ENCODE measurements at regions not wholly inside any gene's neighbourhood (a gene's known extent, or its start where the extent isn't known, plus 50 kb on each side); places are given as distances from the start of the nearest gene placed in this dataset.

DNA sequence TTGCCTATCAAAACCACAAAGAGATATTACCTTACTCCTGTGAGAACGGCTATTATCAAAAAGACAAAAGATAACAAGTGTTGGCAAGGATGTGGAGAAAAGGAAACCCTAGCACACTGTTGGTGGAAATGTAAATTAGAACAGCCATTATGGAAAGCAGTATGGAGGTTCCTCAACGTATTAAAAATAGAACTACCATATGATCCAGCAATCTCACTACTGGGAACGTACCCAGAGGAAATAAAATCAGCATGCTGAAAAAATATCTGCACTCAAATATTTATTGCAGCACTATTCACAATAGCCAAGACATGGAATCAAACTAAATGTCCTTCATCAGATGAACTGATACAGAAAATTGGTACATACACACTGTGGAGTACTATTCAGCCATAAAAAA, 149.4 kb upstream of the MLN start:
- no peak overlapping the region for H3K27ac ChIP-seq
- DNase-seq (ENCODE audit: low read depth, low spot score) = no peak

DNA sequence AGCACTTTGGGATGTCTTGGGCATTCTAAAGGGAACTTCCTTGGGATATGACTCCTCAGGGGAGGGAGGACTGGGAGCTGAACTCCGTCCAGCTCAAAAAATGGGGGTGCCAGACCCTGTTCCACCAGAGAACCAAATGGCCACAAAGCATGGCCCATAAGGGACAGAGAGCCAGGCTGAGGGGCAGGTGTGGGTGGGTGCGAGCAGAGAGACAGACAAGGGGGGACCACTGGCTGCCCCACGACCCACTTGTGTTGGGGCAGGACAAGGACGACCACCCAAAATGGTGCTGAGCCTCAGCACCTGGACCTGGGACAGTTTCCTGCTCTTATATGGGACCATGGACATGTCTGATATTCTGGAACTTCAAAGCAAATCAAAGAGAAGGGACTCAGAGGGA, 148.2 kb upstream of the MLN start:
- DNase-seq (ENCODE audit: low read depth, low spot score) = no peak
- no peak overlapping the region for H3K27ac ChIP-seq

DNA sequence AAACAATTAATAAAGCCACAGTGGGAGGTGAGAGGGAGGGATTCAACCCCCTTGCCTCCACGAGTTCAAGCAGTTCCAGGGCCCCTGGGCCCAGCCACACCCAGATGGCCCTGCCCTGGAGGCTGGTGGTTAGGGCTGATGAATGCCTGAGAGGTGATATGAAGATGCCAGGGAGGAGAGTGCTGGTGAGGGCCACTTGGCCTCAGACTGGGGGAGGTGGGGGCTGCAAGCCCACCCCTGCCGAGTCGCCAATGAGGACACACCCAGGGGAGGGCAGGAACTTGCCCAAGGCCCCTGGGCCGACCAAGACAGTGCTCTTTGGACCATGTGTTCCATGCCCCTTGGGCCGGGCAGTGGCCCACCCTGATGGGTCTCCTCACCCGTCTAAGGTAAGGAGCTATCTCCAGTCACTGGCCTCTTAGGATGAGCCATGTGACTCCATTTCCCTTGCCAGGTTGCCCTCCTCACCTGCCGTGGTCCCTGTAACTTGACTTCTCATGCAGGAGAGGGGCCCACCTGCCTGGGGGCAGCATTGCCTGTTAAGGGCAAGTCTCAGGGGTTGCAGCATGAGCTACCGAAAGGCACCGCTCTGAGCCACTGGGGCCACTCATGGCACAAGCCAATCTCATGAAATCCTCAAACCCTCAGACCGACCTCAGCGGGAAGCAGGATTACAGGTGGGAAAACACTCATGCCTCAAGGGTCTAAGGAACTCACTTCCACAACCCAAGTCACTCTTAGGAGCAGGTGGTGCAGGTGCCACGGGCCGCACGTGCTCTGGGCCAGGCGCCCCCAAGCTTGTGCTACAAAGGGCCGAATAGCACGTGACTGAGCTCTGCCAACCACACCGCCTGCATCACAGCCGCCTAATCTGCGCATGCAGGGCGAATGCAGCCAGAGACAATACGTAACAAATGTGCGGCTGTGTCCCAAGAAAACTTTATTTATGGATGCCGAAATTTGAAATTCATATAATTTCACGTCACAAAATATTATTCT, 147.4 kb upstream of the MLN start:
- H3K27ac ChIP-seq = no peak overlapping the region
- DNase-seq (ENCODE audit: low read depth, low spot score) = no peak

DNA sequence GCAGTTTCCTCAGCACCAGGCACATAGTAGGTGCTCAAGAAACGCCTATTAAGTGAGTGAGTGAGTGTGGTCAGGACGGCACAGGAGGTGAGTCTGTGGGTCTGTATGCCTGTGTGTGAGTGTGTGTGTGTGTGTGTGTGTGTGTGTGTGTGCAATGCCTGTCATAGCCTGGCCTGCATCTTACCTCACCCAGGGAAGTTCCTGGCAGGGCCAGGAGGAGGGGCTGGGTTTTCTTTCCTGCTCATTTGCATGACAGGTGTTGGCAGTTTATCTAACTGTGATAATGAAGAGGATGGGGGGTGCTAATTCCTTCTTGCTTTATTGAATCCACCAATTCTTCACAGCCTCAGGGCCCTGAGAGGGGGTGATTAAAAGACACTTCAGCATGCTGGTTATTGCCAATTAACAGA, 146.7 kb upstream of the MLN start:
- DNase-seq (ENCODE audit: low read depth, low spot score) = peak; percentile 36

DNA sequence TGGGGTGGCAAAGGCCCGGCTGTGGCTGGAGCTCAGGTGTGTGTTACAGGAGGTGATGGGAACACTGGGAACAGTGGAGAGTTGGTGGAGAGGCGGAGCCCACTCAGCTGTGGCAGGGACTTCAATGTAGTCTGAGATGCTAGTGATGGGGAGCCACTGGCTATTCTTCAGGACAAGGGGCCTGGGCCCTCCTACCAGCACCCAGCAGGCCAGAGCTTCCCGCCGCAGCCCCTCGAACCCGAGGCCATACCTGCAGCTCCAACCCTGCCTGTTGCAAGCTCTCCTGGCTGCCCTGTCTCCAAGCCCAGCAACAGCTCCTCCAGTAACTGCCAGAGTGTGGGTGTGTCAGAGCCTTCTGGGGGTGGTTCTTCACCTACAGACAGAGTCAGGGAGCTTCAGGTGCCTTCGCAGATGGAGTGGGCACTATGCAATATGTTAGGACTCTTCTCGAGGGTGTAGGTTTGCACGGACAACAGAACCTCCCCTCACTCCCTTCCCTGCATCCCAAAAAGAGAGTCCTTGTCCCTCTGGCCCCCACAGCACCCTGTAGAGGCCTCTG, 146.2 kb upstream of the MLN start:
- H3K27ac ChIP-seq = no peak overlapping the region
- DNase-seq (ENCODE audit: low read depth, low spot score) = no peak

More for the DNA sequence above, 146.7 kb upstream of the MLN start:
- H3K27ac ChIP-seq = no peak overlapping the region

DNA sequence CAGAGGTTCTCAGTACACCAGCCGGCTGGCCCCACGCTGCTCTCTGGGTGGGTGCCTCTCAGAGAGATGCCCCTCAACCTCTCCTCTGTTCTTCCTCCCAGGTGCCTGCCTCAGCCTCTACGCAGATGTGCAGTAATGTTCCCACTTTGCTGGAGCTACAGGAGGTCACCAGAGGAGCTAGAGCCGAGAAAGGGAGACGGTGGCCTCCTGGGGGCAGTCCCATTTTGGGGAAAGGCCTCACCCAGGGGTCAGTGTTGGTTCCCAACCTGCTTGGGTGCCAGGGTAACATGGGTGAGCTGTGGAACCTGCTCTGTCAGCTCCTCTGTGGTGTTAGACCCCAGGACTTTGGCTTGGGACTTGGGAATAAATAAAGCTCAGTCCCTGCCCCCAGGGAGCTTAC, 145.3 kb upstream of the MLN start:
- H3K27ac ChIP-seq = no peak overlapping the region
- DNase-seq (ENCODE audit: low read depth, low spot score) = no peak

DNA sequence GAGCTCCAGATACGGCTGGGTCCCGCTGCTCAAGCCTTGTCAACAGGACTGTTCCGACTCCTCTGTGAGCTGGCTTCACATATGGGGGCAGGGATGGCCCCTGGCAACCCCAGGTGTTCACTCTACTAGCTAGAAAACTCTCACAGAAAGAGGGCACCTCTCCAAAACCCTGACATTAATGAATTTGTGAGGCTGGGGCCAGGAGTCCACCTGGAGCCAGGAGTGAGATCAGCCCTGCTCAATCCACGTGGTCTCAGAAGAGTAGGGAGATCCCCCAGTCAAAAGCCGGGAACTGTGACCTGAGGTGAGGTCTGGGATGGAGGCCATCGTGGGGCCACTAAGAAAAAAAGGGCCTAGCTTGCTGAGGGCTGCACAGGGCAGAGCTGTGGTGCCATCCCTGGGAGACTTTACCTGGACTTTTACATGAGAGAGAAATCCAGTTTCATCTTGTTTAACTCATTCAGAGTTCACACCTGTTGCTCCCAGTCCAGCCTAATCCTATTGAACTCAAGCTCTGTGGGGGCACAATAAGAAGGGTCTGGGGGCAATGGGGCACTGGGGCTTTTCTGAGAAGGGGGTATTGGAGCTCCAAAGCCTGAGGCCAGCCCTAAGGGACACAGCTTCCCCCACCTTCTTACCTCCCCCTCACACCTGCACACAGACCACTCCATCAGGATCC, 144.3 kb upstream of the MLN start:
- no peak overlapping the region for H3K27ac ChIP-seq
- DNase-seq (ENCODE audit: low read depth, low spot score) = no peak

DNA sequence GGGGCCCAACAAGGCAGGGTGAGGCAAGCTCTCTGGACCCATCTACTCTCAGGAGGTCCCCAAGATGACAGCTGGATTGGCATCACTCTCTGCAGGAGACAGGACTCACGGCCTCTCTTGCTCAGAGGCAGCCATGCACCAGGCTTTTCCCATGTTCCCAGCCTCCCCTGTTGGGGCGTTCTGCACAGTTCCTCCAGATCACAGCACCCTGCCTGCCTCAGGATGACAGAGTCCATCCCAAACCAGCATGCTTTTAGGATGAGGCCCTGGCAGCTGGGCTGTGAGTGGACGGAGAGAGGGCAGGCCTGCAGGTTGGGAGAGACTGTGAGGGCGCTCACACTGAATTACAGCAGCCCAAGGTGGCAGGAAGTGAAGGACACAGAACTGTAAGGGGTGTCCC, 143.2 kb upstream of the MLN start:
- H3K27ac ChIP-seq = no peak overlapping the region
- no peak for DNase-seq (ENCODE audit: low read depth, low spot score)

DNA sequence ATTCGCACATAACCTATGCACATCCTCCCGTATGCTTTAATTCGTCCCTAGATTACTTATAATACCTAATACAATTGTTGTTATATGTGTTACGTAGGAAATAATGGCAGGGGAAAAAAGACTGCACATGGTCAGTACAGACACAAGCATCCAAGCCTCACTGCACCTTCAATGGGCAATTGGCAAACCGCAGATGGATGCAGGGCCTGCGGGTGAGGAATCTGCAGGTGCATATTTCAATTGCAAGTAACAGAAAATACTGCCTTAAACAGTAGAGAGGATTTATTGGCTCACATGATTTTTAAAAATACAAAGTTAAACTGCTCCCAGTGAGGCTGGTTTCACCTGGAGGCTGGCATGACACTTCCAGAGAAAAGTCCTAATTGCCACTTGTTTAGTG, 142.1 kb upstream of the MLN start:
- no peak overlapping the region for H3K27ac ChIP-seq
- DNase-seq (ENCODE audit: low read depth, low spot score) = no peak

DNA sequence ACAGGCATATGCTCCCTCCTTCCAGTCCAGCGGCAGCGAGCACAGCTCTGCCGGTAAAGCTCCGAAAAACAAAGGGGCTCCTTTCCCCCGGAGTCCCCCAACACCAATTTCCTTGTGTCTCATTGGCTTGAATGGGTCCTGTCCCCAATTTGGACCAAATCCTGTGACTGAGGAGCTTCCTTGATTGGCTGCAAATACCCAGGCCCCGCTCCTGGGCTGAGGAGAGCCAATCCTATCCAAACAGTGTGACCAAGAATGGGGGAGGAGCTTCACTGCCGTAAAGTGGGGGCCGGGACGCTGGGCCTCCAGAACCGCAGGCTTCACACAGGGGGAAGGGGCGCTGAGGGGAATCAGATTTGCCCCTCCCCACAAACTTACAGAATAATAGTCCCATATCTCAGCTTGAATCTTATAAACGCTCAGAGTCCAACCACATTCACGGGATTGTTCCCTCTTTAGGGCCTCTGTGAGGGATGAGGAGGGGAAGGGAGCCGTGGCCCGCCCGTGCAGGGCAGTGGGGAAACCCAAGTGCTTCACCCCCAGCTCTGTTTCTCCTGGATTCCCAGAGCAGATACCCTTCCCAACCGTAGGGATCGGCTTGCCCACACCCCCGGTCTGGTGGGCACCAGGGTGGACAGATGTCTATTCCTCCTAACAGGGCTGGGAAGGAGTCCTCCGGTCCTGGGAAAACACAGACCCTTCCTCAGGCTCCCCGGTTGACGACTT, 141.0 kb upstream of the MLN start:
- DNase-seq (ENCODE audit: low read depth, low spot score) = no peak

DNA sequence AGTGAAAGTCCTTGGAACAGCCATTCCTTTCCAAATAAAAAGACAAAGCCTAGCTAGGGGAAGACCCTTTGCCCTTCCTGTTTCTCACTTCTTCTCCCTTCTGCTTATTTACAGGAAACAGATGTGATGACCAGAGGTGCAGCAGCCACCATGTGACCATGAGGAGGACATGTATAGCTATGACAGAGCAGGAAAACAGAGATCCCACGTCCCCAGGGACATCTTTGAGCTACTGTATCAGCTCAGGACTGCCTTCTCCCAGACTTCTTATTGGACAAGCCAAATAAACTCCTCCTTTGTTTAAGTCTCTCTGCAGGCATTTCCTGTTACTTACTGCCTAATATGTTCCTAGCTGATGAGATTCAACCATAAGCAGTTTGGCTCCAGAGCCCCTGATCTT, 133.1 kb upstream of the MLN start:
- H3K27ac ChIP-seq = no peak overlapping the region
- no peak for DNase-seq (ENCODE audit: low read depth, low spot score)

More for the DNA sequence above, 141.0 kb upstream of the MLN start:
- H3K27ac ChIP-seq = no peak overlapping the region

DNA sequence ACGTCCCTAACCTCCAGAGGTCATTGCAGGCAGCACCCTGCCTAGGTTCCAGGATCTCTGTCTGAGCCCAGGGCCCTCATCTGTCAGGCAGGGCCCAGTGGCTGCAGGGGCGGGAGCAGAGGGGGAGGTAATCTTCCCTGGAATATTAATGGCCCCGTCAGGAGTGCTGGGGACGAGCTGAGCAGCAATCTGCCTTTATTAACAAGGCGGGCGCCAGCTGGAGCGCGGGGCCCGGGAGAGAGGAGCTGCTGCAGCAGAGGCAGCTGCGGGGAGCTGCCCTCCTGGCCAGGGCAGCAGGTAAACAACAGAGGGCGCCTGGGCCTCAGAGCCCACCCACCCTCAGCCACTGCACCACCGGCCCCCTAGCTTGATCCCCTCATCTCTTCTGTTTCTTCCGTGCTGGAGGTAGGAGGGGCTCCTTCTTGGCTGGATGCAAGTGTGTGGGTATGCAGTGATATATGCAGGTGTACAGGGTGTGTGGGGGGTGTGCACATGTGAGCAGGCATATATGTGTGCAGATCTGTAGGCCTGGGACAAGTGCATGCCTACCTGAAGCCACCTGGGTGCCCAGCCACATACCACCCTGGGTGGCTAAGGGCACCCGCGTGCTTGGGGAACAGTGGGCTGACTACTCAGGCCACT, 131.8 kb upstream of the MLN start:
- no peak for DNase-seq (ENCODE audit: low read depth, low spot score)
- H3K27ac ChIP-seq = no peak overlapping the region

DNA sequence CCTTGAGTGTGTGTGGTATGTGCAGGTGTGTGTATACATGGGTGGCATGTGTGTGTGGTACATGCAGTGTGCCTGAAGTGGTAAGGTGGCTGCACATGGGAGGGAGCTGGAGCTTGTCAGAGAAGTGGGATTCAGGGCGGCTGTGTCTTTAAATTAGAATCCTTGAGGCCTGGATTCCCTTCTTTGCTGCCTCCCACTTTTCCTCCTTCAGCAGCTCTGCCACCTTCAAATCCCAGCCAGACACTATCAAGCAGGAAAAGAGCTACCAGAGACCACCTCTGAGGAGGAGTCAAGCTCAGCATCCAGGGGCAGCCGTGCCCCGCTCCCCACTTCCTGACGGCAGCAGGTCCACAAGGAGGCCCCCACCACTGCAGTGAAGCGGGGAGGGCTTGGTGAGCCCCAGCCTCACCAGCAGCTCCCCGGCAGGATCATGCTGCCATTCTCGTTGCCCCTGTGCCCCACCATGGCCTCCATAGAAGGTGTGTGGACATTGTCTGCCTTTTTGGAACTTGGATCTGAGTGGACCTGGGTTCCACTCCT, 131.0 kb upstream of the MLN start:
- no peak for DNase-seq (ENCODE audit: low read depth, low spot score)
- H3K27ac ChIP-seq = no peak overlapping the region

DNA sequence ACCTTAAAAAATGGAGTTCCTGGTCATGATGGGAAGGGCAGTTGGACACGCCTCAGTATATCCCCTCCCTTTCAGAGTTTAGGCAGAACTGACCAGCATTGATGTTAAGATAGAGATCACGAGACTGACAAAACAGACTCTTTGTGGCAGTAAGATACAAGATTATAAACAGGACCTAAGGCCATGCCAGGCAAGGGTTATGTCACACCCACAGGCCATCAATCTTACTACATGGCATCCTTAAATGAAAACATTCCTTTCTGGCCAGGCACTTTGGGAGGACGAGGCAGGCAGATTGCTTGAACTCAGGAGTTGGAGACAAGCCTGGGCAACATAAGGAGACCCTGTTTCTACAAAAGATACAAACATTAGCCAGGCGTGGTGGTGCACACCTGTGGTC, 129.3 kb upstream of the MLN start:
- no peak for DNase-seq (ENCODE audit: low read depth, low spot score)
- H3K27ac ChIP-seq = no peak overlapping the region

DNA sequence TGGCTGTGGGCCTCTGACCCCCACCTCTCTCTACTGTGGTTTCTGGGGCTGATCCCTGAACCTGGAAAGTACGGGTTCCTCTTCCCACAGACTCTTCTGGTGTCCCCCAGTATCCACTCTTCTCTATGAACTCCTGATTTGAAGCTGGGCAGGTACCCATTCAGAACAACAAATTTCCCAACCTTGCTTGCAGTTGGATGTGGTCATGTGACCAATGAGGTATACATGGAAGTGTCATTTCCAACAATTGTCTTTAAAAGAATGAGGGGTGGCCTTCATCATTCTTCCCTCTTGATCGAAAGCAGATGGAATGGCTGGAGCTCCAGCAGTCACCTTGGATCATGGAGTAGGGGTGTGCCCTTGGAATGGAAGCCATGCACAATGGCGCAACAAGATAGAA, 128.0 kb upstream of the MLN start:
- H3K27ac ChIP-seq = no peak overlapping the region
- DNase-seq (ENCODE audit: low read depth, low spot score) = no peak

DNA sequence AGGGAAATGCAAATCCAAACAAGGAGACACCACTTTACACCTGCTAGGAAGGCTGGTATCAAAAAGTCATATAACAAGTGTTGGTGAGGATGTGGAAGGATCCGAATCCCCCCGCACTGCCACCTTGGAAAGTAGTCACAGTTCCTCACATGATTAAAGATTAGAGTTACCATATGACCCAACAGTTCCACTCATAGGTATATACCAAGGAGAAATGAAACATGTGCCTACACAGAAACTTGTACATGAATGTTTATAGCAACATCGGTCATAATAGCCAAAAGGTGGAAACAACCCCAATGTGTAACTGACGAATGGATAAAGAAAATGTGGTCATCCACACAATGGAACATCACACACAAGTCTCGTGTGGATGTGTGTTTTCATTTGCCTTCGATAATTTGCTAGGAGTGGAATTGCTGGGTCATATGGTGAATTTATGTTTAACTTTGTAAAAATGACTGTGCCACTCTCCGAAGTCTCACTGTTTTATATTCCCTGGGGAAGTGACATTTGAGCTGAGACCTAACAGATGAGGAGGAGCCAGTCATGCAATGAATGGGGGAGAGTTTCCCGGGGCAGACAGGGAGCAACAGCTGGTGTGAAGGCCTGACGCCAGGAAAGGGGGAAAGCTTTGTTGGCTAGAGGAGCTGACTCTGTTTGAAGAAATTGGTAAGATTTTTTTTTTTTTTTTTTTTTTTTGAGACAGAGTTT, 125.9 kb upstream of the MLN start:
- no peak overlapping the region for H3K27ac ChIP-seq
- no peak for DNase-seq (ENCODE audit: low read depth, low spot score)

DNA sequence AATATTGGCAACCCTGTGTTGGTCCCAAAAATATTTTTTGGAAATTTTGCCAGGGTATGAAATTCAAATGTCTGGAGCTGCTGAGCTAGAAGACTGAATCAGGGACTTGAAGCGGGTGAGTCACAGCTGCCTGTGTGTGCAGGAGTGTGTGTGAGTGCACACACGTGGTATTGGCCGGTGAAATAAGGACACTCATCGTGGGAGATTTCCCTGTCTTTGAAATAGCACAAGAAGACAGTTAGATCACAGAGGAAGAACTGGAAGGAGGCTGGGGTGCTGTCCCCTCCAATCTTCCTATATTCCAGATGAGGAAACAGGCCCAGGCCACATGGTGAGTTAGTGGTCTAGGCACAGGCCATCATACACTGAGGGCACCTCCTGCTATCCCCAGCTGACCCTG, 123.8 kb upstream of the MLN start:
- DNase-seq (ENCODE audit: low read depth, low spot score) = peak; percentile 49
- H3K27ac ChIP-seq = no peak overlapping the region

DNA sequence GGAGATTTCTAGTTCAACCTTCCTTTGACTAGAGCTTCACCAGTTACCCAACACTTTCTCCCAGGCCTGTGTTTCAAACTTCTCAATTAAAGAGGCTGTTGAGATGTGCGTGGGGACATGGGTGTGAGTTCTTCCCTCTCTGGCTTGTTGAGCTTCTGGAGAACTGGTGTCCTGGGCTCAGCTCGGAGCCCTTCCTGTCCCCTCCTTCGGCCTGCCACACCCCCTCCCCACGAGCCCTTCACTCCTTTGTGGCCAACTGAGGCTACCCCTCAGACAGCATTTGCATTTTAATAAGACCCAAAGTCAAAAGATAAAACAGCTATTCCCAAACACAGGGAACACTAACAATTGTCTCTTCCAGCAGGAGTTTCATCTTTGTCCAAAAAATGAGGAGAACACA, 123.3 kb upstream of the MLN start:
- H3K27ac ChIP-seq = no peak overlapping the region
- no peak for DNase-seq (ENCODE audit: low read depth, low spot score)

DNA sequence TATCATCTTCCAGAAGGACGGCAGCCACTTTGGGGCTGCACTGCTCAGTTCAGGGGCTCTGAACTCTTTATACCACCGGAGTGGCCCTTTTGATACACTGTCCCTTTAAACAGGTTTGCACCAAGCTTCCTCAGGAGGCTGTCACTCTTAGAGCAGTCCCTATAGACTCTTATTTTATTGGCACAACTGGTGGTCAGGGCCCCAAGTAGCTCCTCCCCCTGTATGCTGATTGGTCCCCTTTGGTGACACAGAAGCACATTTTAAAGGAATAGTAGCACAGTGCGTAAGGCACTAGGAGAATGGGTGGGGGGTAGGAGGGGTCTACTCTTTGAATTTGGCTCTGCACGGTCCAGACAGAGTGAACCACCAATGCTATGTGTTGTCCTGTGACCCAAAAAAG, 122.6 kb upstream of the MLN start:
- no peak overlapping the region for H3K27ac ChIP-seq
- no peak for DNase-seq (ENCODE audit: low read depth, low spot score)

Measured in epithelial cell of prostate (primary cell).